Epithelial cell of proximal tubule (primary cell): ENCODE measurements at regions not wholly inside any gene's neighbourhood (a gene's known extent, or its start where the extent isn't known, plus 50 kb on each side); places are given as distances from the start of the nearest gene placed in this dataset.

Experiments used
- DNase-seq: peaks from one replicate; pipeline ENCODE4 v3.0.0-alpha.2; 2011; ENCODE audit warnings: low read depth
- H3K4me3 ChIP-seq: 2 replicates; pipeline ENCODE4 v1.5.1; 2011; ENCODE audit warnings: low read depth, mild to moderate bottlenecking, low read length
- TF ChIP-seq, protein P1 (sequence below): conservative IDR thresholded peaks from 2 replicates; pipeline ENCODE4 v1.5.1; 2012; ENCODE audit warnings: low read depth, mild to moderate bottlenecking, low read length

DNA sequence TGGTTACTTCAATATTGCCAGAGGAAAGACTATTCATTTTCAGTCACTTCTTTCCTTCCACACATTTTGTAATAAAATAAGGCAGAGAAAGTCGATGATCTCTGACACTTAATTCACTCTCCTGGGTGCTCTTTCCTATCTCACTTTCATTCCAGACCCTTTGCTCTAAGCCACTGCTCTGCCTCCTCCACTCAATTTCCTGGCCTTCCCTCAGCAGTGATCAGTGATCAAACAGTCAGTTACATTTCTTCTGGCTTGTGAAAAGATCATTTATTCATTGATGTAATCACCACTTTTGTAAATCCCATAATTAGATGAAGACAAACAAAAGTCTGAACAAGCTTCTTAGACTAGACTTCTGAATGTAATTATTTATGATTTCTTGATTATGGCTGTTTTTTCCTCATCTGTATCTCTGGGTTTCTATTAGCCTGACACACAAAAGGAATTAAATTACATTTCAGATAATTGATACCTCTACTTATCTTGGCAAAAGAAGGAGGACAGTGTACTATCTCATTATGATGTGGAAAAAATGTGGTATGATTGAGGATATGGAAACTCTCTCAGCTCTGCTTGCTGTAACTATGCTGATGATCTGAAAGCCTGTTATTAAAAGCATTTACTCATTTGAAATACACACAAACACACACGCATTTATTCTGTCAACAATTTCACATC is 1102.3 kb downstream of the GRM8 start:
- H3K4me3 ChIP-seq: no peak overlapping the region
- TF ChIP-seq, protein P1, sequence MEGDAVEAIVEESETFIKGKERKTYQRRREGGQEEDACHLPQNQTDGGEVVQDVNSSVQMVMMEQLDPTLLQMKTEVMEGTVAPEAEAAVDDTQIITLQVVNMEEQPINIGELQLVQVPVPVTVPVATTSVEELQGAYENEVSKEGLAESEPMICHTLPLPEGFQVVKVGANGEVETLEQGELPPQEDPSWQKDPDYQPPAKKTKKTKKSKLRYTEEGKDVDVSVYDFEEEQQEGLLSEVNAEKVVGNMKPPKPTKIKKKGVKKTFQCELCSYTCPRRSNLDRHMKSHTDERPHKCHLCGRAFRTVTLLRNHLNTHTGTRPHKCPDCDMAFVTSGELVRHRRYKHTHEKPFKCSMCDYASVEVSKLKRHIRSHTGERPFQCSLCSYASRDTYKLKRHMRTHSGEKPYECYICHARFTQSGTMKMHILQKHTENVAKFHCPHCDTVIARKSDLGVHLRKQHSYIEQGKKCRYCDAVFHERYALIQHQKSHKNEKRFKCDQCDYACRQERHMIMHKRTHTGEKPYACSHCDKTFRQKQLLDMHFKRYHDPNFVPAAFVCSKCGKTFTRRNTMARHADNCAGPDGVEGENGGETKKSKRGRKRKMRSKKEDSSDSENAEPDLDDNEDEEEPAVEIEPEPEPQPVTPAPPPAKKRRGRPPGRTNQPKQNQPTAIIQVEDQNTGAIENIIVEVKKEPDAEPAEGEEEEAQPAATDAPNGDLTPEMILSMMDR: no peak

GRCh38 chr7:126140858-126141466 is 1111.8 kb downstream of the GRM8 start:
- no peak overlapping the region for H3K4me3 ChIP-seq
- no peak for DNase-seq
- TF ChIP-seq, protein P1: no peak

More for the DNA sequence above, 1102.3 kb downstream of the GRM8 start:
- DNase-seq: no peak

DNA sequence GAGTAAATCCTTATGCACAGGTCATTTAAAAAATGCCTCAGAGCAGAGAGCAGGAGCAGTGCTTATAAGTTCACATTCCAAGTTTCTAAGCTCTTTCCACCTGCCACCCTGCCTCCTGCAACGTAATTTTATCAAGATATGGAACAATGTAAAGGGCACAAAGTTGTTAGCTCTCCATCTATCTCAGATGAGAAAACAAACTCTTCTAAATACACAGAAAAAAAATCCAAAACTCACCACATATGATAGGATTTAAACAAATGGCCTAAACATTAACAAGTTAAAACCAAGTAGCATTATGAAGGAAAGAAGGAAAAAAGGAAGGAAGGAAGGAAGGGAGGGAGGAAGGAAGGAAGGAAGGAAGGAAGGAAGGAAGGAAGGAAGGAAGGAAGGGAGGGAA is 1132.8 kb downstream of the GRM8 start:
- TF ChIP-seq, protein P1: no peak
- no peak overlapping the region for H3K4me3 ChIP-seq
- DNase-seq: no peak

DNA sequence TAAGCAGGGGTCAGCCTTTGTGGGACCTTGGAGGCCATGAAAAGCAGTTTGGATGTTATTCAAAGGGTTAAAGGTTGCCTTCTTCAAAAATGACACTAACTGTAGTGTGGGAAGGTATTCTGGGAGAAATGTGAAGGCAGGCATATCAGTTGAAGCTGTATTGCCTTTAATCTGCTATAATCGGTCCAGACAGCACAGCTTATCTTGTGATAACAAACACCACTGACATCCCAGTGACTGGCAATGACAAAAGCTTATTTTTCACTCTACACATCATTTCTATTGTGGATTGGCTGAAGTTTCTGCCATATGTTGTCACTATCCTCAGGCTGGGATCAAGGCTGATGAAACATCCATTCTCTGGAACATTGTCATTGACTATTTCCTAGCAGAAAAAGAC is 1149.2 kb downstream of the GRM8 start:
- no peak for DNase-seq
- H3K4me3 ChIP-seq: no peak overlapping the region
- TF ChIP-seq, protein P1: no peak

GRCh38 chr7:126083014-126083413 is 1153.4 kb upstream of the POT1 start:
- H3K4me3 ChIP-seq: no peak overlapping the region
- DNase-seq: no peak
- TF ChIP-seq, protein P1: no peak

DNA sequence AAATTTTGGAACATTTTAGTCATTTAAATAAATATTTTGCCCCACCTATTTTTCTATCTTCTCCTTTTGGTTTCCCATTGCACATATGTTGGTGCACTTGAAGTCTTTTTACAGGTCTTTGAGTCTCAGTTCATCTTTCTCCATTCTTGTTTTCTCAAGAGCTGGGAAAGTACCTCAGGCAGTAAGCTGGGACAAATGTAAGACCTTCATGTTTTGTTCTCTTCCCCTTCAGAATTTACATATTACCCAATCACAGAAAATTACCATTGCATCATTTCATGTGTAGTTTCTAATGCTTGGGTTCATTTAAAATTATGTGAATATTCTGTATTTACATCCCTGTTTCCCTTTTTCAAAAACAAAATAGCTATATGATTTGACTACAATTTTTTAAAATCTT is 1150.0 kb upstream of the POT1 start:
- H3K4me3 ChIP-seq: no peak overlapping the region
- no peak for DNase-seq
- TF ChIP-seq, protein P1: no peak

DNA sequence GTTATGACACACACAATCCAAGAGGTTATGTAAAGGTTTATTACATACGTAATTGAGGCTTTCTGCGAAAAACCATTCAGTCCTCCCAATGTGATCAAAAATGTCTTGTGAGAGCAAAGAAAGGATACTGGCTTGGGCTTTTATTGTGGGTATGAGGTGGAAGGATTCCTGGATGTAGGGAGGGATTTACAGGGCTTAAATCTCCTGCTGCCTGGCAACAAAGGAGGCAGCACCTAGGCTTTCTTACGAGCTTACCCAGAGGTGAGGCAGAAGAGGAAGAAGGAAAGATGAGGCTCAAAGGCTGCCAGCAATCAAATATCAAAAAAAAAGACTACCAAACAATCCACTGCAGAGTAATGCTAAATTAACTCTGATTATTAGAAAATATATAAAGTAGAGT is 1149.5 kb upstream of the POT1 start:
- H3K4me3 ChIP-seq: no peak overlapping the region
- DNase-seq: no peak
- TF ChIP-seq, protein P1: no peak
